HUES6 (cell line): ENCODE measurements at regions not wholly inside any gene's neighbourhood (a gene's known extent, or its start where the extent isn't known, plus 50 kb on each side); places are given as distances from the start of the nearest gene placed in this dataset.

ENCODE experiments used
- H3K27ac ChIP-seq: 2 replicates; pipeline ENCODE4 v1.7.0; 2013; ENCODE audit warnings: low read depth, mild to moderate bottlenecking, low read length, inconsistent platforms
- H3K27me3 ChIP-seq: 2 replicates; pipeline ENCODE4 v1.6.1; 2013; ENCODE audit warnings: low read length; ENCODE audit not compliant: control insufficient read depth, insufficient read depth
- H3K36me3 ChIP-seq: 2 replicates; pipeline ENCODE4 v1.6.1; 2013; ENCODE audit warnings: low read length; ENCODE audit not compliant: control insufficient read depth, insufficient read depth
- H3K4me1 ChIP-seq: 2 replicates; pipeline ENCODE4 v1.6.1; 2013; ENCODE audit warnings: low read length; ENCODE audit not compliant: control insufficient read depth, insufficient read depth
- H3K4me3 ChIP-seq: 2 replicates; pipeline ENCODE4 v1.5.1; 2013; ENCODE audit warnings: low read depth, low read length
- H3K9ac ChIP-seq: one replicate; pipeline ENCODE4 v1.6.1; 2013; ENCODE audit warnings: mild to moderate bottlenecking, low read length
- H3K9me3 ChIP-seq: 2 replicates; pipeline ENCODE4 v1.6.1; 2013; ENCODE audit warnings: low read depth, low read length; ENCODE audit not compliant: control insufficient read depth, insufficient read depth

- Histone ChIP-seq H3K9ac (no peak overlapping the region), H3K27me3 (no peaks in the 10 kb centered on the region), H3K4me1 (no peaks in the 10 kb centered on the region), H3K4me3 (no peak overlapping the region), H3K36me3 (no peaks in the 10 kb centered on the region), H3K9me3 (no peaks in the 10 kb centered on the region), H3K27ac (no peak overlapping the region)
Measured at GRCh38 chr18:77448046-77448445, 198.4 kb downstream of the GALR1 start.

GRCh38 chr18:77455004-77455403, 205.4 kb downstream of the GALR1 start:
- no peaks in the 10 kb centered on the region for H3K27me3 ChIP-seq
- H3K27ac ChIP-seq: no peak overlapping the region
- no peaks in the 10 kb centered on the region for H3K36me3 ChIP-seq
- H3K4me3 ChIP-seq: no peak overlapping the region
- peaks cover 7% of the 10 kb centered on the region for H3K4me1 ChIP-seq
- H3K9ac ChIP-seq: no peak overlapping the region
- no peaks in the 10 kb centered on the region for H3K9me3 ChIP-seq

GRCh38 chr18:77457681-77458080, 208.0 kb downstream of the GALR1 start:
- Histone ChIP-seq H3K9ac (no peak overlapping the region), H3K4me3 (no peak overlapping the region), H3K27me3 (no peaks in the 10 kb centered on the region), H3K4me1 (peaks cover 17% of the 10 kb centered on the region), H3K27ac (no peak overlapping the region), H3K9me3 (no peaks in the 10 kb centered on the region), H3K36me3 (no peaks in the 10 kb centered on the region)

GRCh38 chr18:77461062-77461688, 211.5 kb downstream of the GALR1 start:
- Histone ChIP-seq H3K4me1 (peaks cover 17% of the 10 kb centered on the region), H3K9me3 (no peaks in the 10 kb centered on the region), H3K27ac (no peak overlapping the region), H3K27me3 (no peaks in the 10 kb centered on the region), H3K36me3 (no peaks in the 10 kb centered on the region), H3K9ac (no peak overlapping the region), H3K4me3 (no peak overlapping the region)

GRCh38 chr18:77464917-77465316, 215.3 kb downstream of the GALR1 start:
- no peak overlapping the region for H3K27ac ChIP-seq
- no peaks in the 10 kb centered on the region for H3K36me3 ChIP-seq
- no peaks in the 10 kb centered on the region for H3K9me3 ChIP-seq
- peaks cover 10% of the 10 kb centered on the region for H3K4me1 ChIP-seq
- H3K9ac ChIP-seq: no peak overlapping the region
- no peak overlapping the region for H3K4me3 ChIP-seq
- no peaks in the 10 kb centered on the region for H3K27me3 ChIP-seq

- Histone ChIP-seq H3K9me3 (no peaks in the 10 kb centered on the region), H3K36me3 (no peaks in the 10 kb centered on the region), H3K27me3 (no peaks in the 10 kb centered on the region), H3K27ac (no peak overlapping the region), H3K4me1 (peaks cover under 1% of the 10 kb centered on the region), H3K9ac (no peak overlapping the region), H3K4me3 (no peak overlapping the region)
Measured at GRCh38 chr18:77466890-77467289, 217.2 kb downstream of the GALR1 start.

GRCh38 chr18:77469131-77469530, 219.5 kb downstream of the GALR1 start:
- no peak overlapping the region for H3K9ac ChIP-seq

GRCh38 chr18:77470569-77471413, 221.1 kb downstream of the GALR1 start:
- H3K9ac ChIP-seq: no peak overlapping the region
- no peaks in the 10 kb centered on the region for H3K36me3 ChIP-seq
- H3K27me3 ChIP-seq: no peaks in the 10 kb centered on the region
- H3K9me3 ChIP-seq: no peaks in the 10 kb centered on the region
- H3K4me1 ChIP-seq: no peaks in the 10 kb centered on the region; the same call in 1 of the 2 replicates
- no peak overlapping the region for H3K27ac ChIP-seq
- H3K4me3 ChIP-seq: no peak overlapping the region

More at GRCh38 chr18:77469131-77469530, 219.5 kb downstream of the GALR1 start:
- H3K9me3 ChIP-seq: no peaks in the 10 kb centered on the region
- no peak overlapping the region for H3K27ac ChIP-seq
- H3K4me3 ChIP-seq: no peak overlapping the region
- no peaks in the 10 kb centered on the region for H3K36me3 ChIP-seq
- H3K4me1 ChIP-seq: no peaks in the 10 kb centered on the region; the same call in 1 of the 2 replicates
- H3K27me3 ChIP-seq: no peaks in the 10 kb centered on the region

- H3K27ac ChIP-seq: no peak overlapping the region
- no peaks in the 10 kb centered on the region; the same call in 1 of the 2 replicates for H3K4me1 ChIP-seq
- H3K27me3 ChIP-seq: no peaks in the 10 kb centered on the region
- H3K4me3 ChIP-seq: no peak overlapping the region
- H3K9ac ChIP-seq: no peak overlapping the region
- no peaks in the 10 kb centered on the region for H3K36me3 ChIP-seq
- H3K9me3 ChIP-seq: no peaks in the 10 kb centered on the region
Measured at GRCh38 chr18:77472509-77472908, 222.9 kb downstream of the GALR1 start.

- Histone ChIP-seq H3K9ac (no peak overlapping the region), H3K9me3 (no peaks in the 10 kb centered on the region), H3K27ac (no peak overlapping the region), H3K4me1 (0 out of 2 replicates have a peak, but pooled peaks cover 3% of the 10 kb centered on the region), H3K27me3 (no peaks in the 10 kb centered on the region), H3K36me3 (no peaks in the 10 kb centered on the region), H3K4me3 (no peak overlapping the region)
Measured at GRCh38 chr18:77478646-77479442, 229.2 kb downstream of the GALR1 start.
